GM19035 (cell line): ENCODE measurements at regions not wholly inside any gene's neighbourhood (a gene's known extent, or its start where the extent isn't known, plus 50 kb on each side); places are given as distances from the start of the nearest gene placed in this dataset.
"Not testable (repeated sequence)": the region's sequence is repeated elsewhere in the genome, so short reads cannot be mapped to it uniquely, and the experiment has no call there.

Experiments used
- ATAC-seq: cut with Tn5 transposase; IDR thresholded peaks from one replicate; pipeline ENCODE4 v1.9.1; 2021; ENCODE audit not compliant: unreplicated experiment

DNA sequence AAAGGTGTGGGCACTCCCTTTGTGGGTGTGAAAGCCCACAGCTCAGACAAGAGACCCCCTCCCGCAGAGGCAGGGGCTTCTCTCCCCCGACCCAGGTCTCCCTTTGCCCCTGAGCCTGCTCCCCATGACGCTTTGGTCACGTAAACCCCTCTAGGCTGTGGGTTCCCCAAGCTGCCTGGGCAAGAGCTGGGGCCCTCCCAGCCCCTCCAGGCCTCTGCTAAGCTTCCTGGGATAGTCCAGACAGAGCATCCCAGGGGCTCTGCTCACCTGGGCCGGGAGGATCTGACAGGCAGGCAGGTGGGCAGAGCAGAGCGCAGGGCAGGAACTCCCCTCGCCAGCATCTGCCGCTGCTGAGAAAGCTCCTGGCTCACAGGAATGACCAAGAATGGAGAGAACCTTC, 177.3 kb downstream of the BANP start:
- ATAC-seq = no peak

DNA sequence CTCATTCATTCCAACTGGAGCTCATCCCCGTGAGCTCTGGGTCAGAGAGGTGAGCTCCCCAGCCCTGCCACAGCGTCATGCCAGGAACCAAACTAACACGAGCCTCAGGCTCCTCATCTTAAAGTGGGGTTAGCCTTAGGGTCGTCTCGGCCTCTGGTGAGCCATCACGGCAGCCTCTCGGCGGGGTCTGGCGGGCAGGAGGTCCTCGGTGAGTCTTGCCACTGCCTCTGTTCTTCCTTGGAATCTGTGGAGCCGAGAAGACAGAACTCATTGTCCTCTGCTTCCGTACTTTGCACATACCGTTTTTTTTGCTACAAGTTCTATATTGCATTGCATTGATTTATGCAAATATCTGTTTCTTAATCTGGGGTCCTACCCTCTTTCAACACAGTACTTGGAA, 177.9 kb downstream of the BANP start:
- not testable (repeated sequence) for ATAC-seq

DNA sequence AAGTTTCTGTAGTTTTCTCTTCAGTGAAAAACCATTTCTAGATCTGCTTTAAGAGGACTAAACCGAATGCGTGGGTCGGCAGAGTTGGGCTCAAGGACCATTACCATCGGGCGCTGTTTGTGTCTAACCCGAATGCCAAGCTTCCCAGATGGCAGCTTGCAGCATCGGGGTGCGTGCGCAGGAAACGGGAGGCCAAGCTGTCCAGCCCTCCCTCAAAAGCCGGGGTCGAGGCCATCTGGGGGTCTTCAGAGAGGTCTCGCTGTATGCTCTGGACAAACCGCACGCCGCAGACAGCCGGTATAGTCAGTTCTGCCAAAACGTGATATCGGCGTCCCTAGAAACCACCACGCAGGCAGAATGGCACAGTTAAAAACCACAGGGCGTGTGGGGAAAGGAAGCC, 178.8 kb downstream of the BANP start:
- ATAC-seq = no peak

DNA sequence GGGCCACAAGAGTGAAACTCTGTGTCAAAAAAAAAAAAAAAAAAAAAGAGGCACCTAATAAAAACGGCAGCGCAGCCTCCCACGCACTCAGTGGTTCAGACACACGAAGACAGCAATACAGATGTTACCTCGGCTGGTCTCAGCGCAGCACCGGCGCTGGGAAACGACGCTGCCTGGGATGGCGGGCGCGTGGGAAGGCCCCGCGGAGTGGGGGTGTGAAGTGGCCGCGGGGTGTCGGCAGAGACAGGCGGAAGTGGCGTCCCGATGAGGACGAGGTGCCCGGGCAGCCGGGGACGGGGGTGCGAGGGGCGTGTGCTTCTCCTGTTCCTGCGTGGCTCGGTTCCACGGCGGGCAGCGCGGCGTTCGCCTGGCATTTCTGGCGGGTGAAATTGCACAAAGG, 179.4 kb downstream of the BANP start:
- ATAC-seq = no peak

DNA sequence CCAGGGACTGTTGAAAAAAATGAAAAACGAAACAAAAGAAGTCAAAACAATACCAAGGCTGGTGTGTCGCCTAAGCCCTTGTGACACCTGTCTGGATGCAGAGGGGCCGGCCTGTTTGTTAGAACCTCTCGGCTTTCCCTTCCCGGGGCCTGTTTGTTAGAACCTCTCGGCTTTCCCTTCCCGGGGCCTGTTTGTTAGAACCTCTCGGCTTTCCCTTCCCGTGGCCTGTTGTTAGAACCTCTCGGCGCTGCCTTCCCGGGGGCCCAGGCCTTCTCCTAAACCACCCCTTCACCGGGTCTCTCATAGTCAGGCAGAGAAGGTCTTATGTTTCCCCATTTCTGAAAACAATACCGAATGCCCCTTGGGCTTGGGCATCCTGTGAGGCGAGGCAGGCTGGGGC, 180.0 kb downstream of the BANP start:
- ATAC-seq = no peak

DNA sequence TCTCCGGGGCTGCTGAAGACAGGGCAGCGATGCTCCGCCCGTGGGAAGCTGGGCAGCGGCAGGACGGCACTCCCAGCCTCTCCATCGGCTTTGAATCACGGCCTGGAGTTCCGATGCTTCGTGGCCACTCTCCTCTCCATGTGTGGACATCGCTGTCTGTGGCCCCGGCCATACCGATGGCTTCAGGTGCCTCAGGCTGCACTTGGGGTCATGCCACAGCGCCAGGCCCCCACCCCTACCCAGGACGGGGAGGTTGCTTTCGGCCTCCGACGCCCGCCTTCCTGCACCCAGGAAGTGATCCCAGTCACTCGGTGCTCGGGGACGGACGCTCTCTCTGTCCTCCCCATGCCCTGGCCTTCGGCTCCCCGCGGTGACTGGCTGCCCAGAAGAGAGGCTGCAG, 180.7 kb downstream of the BANP start:
- no peak for ATAC-seq

DNA sequence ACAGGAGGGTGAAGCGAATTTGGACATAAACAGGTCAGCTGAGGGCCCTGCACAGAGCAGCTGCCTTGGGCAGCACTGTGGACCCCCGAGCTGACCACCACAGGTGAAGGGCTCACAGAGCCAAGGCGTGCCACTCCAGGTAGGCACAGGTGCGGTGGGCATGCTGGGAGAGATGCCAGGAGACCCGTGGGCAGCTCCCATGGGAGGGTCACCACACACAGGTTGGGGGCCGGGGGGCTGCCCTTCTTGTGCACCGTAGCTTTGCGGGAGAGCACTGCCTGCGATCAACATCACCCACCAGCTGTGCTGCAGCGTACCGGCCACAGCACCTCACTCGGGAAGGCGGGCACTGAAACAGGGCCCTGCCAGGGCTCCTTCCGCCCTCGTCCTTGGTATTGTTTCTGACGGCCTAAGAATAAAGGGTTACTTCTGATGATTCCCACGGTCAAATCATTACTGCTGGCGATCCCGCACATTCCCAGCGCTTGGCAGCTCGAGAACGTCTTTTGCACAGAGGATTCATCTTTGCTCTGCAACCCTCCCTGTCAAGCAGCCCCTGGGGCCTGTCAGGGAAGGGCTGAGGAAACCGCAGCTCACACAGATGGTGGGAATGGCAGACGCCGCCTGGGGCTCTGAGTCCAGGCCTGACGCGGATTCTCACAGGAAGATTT, 181.7 kb downstream of the BANP start:
- no peak for ATAC-seq

DNA sequence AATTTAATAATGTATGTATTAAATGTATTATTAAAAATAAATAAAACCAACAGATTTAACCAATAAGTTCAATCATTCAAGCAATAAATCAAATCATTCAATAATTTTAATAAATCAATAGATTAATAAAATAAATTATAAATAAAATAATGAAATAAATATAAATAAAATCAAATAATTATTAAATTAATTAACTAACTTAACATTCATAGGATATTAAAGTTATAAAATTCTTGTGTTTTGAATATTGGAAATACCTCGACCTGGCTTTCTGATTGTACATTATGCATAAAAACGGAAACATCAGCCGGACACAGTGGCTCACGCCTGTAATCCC, 182.2 kb downstream of the BANP start:
- no peak for ATAC-seq

DNA sequence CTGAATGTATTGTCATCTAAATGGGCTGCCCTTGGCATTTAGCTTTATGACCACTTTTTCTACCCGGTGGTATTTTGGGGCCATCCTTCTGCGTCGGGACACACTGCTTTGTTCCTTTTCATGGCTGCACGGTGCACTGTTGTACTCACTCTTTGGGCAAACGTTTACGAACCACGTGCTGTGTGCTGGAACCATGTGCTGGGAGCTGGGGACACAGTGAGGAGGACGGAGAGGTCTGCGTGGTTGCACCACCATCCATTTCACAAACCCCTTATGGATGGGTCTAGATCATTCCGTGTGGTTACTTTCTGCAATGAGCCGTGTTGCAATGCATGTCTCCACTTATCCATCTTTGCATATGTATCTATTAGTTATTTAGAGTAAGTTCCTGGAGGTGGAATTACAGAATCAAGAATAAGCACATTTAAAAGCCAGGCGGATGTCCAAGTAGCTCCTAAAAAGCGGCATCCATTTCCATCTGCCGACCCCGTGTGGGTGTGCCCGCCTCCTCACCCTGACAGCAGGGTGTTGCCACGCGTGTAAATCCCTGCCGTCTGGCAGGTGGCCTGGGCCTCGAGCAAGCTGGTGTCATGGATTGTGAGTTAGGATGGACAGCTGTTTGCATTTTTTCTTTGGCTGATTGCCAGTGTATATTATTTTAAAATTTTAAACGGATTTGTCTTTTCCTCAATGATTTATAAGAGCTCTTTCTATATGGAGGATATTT, 183.1 kb downstream of the BANP start:
- not testable (repeated sequence) for ATAC-seq

DNA sequence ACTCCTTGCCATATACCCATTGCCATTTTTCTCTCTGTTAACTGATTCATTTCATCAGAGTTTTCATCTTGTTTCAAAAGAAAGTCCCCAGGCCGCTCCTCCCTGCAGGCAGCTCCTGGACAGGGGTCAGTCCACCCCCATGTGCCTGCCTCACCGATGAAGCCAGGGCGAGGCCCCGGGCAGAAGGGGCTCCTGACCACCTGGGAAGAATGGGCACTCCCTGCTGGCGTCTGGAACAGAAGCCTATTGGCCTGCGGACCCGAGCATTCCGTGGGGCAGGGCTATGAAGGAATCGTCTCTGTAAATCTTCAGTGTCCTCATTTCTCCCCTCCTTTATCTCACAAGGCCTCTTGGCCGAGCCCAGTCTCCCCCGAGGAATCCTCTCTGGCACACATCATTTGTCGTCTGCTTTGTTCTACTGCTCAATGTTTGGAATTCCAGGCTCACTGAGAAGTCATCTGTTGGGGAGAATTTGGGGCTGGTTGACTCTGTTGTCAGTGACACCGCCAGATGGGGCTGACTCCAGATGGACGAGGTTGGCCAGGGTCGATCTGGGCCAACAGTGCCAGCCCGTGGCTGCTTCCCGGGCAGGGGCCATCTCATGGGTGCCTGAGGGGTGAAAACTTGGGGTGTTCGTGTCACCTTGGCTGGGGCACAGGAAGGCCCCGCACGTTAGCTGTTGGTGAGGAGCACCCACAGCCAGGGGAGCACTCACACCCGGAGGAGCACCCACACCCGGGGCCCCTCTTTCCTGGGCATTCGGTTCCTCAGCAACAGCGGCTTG, 183.9 kb downstream of the BANP start:
- not testable (repeated sequence) for ATAC-seq

DNA sequence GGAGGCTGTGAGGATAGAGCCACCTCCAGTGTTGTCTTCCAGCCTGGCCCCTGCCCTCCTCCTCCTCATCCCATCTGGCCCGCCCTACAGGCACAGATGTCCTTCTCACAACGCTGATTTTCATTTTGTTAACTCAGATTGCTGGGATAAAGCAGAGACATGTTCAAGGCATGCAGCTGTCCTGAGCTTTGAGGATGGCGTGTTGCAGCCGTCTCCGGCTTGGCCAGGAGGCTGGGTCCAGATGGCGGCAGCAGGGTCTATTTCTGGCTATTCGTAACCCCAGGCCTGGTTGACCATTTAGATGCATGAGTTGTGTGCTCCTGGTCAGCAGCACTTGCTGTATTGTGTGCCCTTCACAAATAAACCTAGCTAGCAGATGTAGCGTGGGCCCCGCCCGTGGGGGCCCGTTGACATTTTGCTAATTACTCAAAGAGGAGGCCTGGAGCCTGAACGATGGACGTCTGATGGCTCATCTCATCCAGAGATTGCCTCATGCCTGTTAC, 185.0 kb downstream of the BANP start:
- ATAC-seq = not testable (repeated sequence)

DNA sequence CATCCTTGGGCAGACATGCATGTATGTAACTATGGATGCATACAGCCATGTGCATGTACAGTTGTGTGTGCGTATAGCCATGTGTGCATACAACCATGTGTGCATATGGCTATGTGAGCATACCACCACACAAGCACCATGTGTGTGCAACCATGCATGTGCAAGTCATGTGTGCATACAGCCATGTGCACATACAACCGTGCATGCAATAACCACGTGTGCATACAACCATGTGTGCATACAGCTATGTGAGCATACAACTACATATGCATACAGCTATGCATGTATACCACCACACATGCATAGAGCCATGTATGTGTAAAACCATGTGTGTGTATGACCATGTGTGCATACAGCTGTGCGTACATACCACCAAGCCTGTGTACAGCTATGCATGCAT, 185.7 kb downstream of the BANP start:
- ATAC-seq = not testable (repeated sequence)

DNA sequence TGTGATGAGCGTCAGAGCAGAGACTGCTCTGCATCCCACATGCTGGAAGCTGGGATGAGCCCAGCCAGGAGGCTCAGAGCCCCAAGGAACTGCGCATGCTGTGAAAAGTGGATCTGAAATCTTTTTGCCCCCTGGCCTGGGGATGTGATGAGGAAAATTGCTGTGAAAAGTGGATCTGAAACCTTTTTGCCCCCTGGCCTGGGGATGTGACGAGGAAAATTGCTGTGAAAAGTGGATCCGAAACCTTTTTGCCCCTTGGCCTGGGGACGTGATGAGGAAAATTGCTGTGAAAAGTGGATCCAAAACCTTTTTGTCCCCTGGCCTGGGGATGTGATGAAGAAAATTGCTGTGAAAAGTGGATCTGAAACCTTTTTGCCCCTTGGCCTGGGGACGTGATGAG, 187.9 kb downstream of the BANP start:
- ATAC-seq = not testable (repeated sequence)

DNA sequence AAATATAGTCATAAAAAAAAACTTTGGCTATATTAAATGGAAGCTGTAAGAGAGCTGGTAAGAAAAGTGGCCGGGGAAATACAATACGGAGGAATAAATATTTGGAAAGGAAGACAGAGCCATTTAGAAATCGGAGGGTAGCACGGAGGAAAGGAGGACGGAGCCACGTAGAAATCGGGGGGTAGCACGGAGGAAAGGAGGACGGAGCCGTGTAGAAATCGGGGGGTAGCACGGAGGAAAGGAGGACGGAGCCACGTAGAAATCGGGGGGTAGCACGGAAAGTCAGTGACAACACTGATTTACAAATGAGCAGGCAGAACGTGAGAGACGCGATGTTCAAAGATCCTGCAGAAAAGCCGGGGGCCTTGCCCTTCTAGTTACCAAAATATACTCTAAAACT, 189.0 kb downstream of the BANP start:
- not testable (repeated sequence) for ATAC-seq

DNA sequence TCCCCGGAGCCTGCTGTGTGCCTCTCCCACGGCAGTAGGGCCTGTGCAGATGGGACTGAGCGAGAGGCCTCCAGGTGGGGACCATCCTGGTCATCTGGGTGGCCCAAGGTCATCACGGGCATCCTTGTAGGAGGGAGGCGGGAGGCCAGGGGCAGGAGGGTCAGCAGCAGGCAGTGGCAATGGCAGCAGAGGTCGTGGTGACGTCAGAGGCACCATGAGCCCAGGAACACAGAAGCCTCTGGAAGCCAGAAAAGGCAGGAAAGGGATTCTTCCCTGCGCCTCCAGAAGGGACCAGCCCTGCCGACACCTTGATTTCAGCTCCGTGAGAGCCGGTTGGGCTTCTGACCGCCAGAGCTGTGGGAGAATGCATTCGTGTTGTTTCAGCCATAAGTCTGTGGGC, 190.3 kb downstream of the BANP start:
- ATAC-seq = no peak

DNA sequence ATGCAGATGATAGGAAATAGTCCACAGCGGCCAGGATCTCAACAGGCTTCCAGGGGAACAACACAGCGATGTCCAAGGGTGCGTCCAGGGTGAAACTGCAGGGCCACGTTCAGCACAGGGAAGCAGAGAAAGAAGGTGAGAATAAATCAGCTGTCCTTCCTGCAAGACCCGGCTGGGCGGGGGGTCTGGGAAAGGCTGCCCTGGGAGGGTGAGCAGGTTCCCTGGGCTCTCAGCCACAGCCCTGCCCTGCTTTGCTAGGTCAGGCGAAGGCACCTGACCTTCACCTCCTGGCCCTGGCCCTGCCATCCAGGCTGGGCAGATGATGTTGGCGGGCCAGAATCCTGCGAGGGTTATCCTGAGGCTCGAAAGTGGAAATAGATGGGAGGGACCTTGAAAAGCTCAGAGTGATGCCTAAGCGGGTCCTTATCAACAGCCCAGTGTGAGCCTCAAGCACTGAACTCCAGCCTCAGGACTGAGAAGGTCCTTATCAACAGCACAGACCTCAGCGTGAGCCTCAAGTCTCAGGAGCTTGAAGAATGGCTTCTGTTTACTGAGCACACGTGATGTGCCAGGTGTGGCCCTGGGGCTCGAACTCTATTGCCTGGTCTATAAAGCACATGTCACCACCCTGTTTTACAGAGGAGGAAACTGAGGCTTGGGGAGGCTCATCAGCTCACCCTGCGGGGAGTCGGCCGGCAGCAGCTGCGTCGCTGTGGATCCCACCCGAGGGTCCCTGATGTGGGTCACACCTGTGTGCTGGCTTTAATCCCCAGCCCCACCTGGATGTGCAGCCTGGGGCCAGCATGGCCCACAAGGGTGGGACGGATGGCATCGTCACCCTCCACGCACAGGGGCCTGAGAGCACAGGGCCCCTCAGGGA, 191.1 kb downstream of the BANP start:
- ATAC-seq = not testable (repeated sequence)

DNA sequence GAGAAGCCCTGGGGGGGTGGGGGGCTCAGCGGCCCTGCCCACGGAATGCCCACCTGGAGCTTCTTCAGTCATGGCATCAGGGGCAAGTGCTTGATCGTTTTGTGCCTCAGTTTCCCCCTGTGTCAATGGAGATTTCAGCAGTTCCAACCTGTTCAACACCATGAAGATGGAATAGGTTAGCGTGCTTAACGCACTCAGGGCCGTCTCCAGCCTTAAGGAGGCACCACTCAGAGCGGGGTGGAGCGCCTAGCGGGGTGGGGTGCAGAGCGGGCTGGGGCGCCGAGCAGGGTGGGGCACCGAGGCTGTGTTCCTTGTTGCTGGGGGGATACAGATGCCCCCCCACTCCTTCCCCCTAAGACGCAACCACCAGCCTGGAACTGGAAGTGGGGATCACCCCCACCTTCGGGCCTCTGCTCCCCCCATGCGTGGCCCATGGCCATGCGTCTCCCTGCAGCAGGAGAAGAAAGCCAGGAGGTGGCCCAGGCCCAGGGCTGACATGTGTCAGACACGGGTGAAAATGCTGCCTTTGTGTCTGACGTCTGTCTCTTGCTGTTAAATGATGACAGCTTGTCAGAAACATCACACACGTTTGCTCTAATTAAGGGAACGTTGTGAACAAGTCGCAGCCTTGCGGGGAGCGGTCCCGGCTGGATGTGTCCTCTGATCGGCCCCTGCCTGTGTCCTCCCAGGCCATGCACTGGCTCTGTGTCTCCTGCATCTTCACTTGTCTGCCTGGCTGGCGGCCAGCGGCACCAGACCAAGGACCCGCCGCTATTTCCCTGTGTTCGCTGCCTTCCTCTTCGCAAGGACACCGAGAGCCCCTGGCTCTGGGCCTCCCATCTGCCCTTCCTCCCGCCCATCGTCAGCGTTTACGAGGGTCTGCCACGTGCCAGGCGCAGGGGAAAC, 192.1 kb downstream of the BANP start:
- ATAC-seq = not testable (repeated sequence)

DNA sequence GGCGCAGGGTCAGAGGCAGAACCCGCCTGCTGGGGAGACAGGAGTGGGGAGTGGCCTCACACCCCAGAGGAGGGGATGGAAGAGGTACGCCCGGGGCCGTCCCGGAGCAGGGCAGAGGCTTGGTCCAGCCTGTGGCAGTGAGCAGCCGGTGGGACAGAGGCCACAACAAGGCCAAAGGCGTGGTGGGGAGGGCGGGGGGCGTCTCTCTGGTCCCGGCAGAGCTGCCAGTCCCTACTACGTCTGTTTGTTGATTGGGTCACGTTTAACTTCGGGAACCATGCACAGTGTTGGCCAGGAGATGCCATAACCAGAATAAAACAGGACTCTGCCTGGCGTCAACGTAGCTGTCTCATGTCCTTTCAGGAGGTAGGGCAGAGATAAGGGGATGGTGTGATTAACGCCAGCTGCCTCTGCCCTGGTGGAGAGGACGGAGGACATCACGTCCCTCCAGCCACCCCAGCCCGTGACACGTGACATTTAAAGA, 192.8 kb downstream of the BANP start:
- ATAC-seq = no peak

DNA sequence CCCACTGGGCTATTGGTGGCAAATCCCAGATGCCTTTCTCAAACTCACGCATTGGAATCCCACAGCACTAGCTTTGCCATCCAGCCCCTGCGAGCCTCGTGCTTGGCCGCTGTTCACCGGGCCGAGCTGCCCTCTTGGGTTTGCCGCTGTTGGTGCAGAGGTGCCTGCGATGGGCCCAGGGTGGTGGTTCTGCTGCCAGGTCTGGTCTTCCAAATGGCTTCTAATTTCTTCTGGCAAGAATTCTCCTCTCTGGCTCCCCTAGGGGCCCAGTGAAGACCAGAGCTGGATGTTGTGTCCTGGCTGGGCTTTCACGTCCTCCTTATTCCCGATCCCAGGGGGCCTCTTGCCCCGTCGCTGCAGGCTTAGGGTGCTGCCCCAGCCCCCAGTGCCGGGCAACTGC, 194.1 kb downstream of the BANP start:
- ATAC-seq = not testable (repeated sequence)
